Suprapubic skin (tissue), 4 donors: ENCODE measurements at regions not wholly inside any gene's neighbourhood (a gene's known extent, or its start where the extent isn't known, plus 50 kb on each side); places are given as distances from the start of the nearest gene placed in this dataset.

Experiments
- CTCF ChIP-seq, 2 donors: fragments of 200-600 bp in 1 of 2; fragments of 450-650 bp in 1 of 2; sonication (generic) in 1 of 2; IDR thresholded peaks; one replicate each; pipeline ENCODE4 v1.5.1; 2016 to 2019; ENCODE audit warnings: antibody characterized with exemption in 2 of 2, mild to moderate bottlenecking in 1 of 2, moderate library complexity in 1 of 2
- POLR2A ChIP-seq, 2 donors: fragments of 450-650 bp; IDR thresholded peaks; one replicate each; pipeline ENCODE4 v1.6.1; 2017; ENCODE audit warnings: antibody characterized with exemption in 2 of 2, mild to moderate bottlenecking in 2 of 2, moderate library complexity in 2 of 2
- POLR2AphosphoS5 ChIP-seq, 3 donors: sonication (generic); formaldehyde crosslinking; IDR thresholded peaks; one replicate each; pipeline ENCODE4 v1.6.1; 2017; ENCODE audit warnings: antibody characterized with exemption in 3 of 3

GRCh38 chr1:81577004-81577697 lies 223.6 kb upstream of the ADGRL2 start:
- no peak for TF ChIP-seq CTCF (IDR thresholded peaks at IDR 0.05)
- TF ChIP-seq POLR2AphosphoS5 (IDR thresholded peaks at IDR 0.05): no peak
- no peak for TF ChIP-seq POLR2A (IDR thresholded peaks at IDR 0.05)
